ENCODE measurements at regions not wholly inside any gene's neighbourhood (a gene's known extent, or its start where the extent isn't known, plus 50 kb on each side); places are given as distances from the start of the nearest gene placed in this dataset.

GRCh38 chr11:91921974-91922373, 302.6 kb upstream of the FAT3 start:
- Histone ChIP-seq H3K79me1 (ENCODE audit: low read depth in 1 of 2, low read length in 2 of 2) (no peaks in the 10 kb centered on the region), H4K20me1 (ENCODE audit: insufficient read depth, low read length) (no peaks in the 10 kb centered on the region), H2AFZ (replicated peaks; ENCODE audit: low read length, poor library complexity) (no peak overlapping the region), H3K9me3 (ENCODE audit: control insufficient read depth, insufficient read depth, low read length) (peaks cover 10% of the 10 kb centered on the region), H4K5ac (ENCODE audit: low read depth, low read length) (no peak overlapping the region), H2BK15ac (ENCODE audit: low read depth, low read length) (no peak overlapping the region), H3K4me2 (ENCODE audit: low read depth, low read length) (no peak overlapping the region), H4K91ac (ENCODE audit: insufficient read depth, low read depth, low read length) (no peak overlapping the region), H3K9me1 (ENCODE audit: insufficient read depth, low read length) (no peaks in the 10 kb centered on the region), H3K27ac (ENCODE audit: insufficient read depth, low read length) (no peak overlapping the region), H3K4me1 (ENCODE audit: control insufficient read depth, insufficient read depth, low read length) (no peaks in the 10 kb centered on the region), H3K23ac (ENCODE audit: low read depth, low read length) (no peak overlapping the region), H3K14ac (replicated peaks; ENCODE audit: low read depth, low read length) (no peak overlapping the region), H3K36me3 (ENCODE audit: control insufficient read depth, insufficient read depth, low read length) (no peaks in the 10 kb centered on the region), H2BK120ac (ENCODE audit: low read depth, low read length) (no peak overlapping the region), H2AK5ac (ENCODE audit: low read depth, low read length) (no peak overlapping the region), H3K4ac (ENCODE audit: low read depth, low read length) (no peak overlapping the region), H4K8ac (ENCODE audit: low read depth in 2 of 2, low read length in 2 of 2) (no peak overlapping the region), H2AK9ac (replicated peaks; ENCODE audit: low read depth, low read length, poor library complexity) (no peak overlapping the region), H2BK20ac (ENCODE audit: low read depth, low read length) (no peak overlapping the region), H3K9ac (ENCODE audit: low read depth, low read length) (no peak overlapping the region), H3K56ac (ENCODE audit: extremely low read depth, insufficient read depth, low read length) (no peak overlapping the region), H3K27me3 (ENCODE audit: control insufficient read depth, insufficient read depth, low read length) (no peaks in the 10 kb centered on the region), H2BK5ac (ENCODE audit: low read depth, low read length, poor library complexity, severe bottlenecking) (no peak overlapping the region), H3K4me3 (ENCODE audit: insufficient read depth, low read depth, low read length) (no peak overlapping the region), H3K18ac (ENCODE audit: low read depth, low read length) (no peak overlapping the region)
- intact Hi-C loops (cut with micrococcal nuclease) = no loop called here
- dilution Hi-C loops (cut with HindIII; ENCODE audit: low sequenced_read_pairs, unreplicated experiment) = no loop called here
- no CpG with 5 or more reads among the region's 1 CpG for WGBS, 2 experiments (ENCODE audit: extremely low coverage in 2 of 2, insufficient read length in 1 of 2)
- CTCF ChIA-PET = no interaction called here
- DNase-seq (no peak), ATAC-seq (ENCODE audit: low read depth) (no peak)
- BruUV-seq (replicated peaks) = no TSS peak
- TF ChIP-seq NFE2L2 (IDR thresholded peaks at IDR 0.05; ENCODE audit: low read depth, low read length) (no peak), RCOR1 (IDR thresholded peaks at IDR 0.05; ENCODE audit: insufficient replicate concordance, low read length) (no peak), ELK1 (IDR thresholded peaks at IDR 0.05; ENCODE audit: borderline replicate concordance, low read depth, low read length) (no peak), MXI1 (IDR thresholded peaks at IDR 0.05; ENCODE audit: borderline replicate concordance, low read depth, low read length) (no peak), MAFK (IDR thresholded peaks at IDR 0.05; ENCODE audit: low read depth, low read length) (no peak), FOS (IDR thresholded peaks at IDR 0.05; ENCODE audit: low read depth, low read length) (no peak), RFX5 (IDR thresholded peaks at IDR 0.05; ENCODE audit: low read depth, low read length) (no peak)
- in situ Hi-C loops (cut with MboI; ENCODE audit: low sequenced_read_pairs) = no loop called here
- POLR2A ChIA-PET (ENCODE audit: unreplicated experiment) = no interaction called here

All from IMR-90 (cell line).